GM12873 (cell line): ENCODE measurements at regions not wholly inside any gene's neighbourhood (a gene's known extent, or its start where the extent isn't known, plus 50 kb on each side); places are given as distances from the start of the nearest gene placed in this dataset.

Source experiments
- TF ChIP-seq, protein P1 (sequence below): IDR thresholded peaks from 2 replicates; pipeline ENCODE4 v1.5.1; 2012; ENCODE audit warnings: low read depth, mild to moderate bottlenecking, moderate library complexity, low read length, control low read depth; ENCODE audit not compliant: insufficient read depth; ENCODE audit errors: missing control alignments

DNA sequence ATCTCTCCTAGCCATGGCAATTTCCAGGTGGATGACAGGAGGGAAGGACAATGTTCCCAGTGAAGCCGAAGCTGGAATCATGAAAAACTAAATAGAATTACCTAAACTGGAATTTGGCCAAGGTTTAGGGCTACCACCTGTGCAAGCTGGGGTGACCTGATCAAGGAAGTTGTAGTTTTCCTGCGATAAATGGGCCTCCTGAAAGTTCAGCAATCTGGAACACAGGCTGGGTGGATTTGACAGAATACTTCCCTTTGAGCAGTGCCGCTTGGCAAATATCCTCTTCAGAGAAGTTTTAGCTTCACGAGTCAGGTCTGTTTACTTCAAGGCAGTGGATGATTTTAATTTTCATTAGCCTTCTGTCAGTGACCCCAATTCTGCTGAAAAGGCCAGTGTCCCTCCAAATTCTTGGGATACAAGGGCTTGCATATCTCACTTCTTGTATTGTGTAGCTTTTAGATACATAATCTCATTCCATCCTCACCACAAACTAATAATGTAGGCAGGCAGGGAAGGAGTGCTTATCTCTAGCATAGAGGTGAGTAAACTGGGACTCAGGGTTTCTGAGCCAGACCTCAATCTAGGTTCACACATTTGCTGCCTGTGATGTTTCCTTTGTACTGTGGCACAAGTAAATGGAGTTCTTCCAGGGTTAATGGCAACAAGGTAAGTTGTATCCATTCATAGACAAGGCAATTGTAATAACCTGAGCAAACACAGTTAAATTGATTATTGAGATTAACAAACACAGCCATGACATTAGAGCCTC, 349.4 kb downstream of the NUF2 start:
- TF ChIP-seq, protein P1, sequence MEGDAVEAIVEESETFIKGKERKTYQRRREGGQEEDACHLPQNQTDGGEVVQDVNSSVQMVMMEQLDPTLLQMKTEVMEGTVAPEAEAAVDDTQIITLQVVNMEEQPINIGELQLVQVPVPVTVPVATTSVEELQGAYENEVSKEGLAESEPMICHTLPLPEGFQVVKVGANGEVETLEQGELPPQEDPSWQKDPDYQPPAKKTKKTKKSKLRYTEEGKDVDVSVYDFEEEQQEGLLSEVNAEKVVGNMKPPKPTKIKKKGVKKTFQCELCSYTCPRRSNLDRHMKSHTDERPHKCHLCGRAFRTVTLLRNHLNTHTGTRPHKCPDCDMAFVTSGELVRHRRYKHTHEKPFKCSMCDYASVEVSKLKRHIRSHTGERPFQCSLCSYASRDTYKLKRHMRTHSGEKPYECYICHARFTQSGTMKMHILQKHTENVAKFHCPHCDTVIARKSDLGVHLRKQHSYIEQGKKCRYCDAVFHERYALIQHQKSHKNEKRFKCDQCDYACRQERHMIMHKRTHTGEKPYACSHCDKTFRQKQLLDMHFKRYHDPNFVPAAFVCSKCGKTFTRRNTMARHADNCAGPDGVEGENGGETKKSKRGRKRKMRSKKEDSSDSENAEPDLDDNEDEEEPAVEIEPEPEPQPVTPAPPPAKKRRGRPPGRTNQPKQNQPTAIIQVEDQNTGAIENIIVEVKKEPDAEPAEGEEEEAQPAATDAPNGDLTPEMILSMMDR, result no peak

DNA sequence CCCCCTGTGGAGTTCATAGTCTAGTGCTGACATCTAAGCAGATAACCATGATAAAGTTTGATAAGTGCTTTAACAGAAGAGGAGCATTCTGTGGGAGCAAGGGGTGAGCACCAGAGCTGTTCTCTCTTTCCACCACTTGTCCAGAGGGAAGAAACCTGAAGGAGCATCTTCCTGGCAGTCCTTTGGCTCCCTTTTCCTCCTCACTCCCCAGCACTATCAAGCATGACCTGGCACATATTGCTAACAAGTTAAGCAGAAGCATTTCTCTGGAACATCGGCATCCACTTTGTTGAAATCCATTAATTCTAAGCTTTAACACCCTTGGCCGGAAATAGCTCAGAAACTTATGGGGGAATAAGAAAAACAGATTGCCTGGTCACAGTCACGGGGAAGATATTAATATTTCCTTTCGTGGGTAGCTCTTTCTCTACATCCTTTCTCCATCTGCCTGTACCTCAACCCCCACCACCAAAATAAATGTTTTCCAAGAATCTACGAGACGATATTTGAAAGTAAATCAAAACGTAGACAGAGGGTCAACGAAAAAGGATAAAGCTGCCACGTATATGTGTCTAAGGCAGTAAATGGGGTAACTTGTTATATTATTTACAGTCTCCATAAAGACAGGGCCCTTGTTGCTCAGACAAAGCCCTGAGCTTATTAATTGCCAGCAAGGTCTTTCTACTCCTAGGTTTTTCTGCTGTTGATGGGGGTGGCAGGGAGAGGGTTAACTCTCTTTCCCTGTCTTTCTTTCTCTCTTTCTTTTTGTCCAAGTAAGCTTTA, 351.4 kb downstream of the NUF2 start:
- TF ChIP-seq, protein P1, result no peak

DNA sequence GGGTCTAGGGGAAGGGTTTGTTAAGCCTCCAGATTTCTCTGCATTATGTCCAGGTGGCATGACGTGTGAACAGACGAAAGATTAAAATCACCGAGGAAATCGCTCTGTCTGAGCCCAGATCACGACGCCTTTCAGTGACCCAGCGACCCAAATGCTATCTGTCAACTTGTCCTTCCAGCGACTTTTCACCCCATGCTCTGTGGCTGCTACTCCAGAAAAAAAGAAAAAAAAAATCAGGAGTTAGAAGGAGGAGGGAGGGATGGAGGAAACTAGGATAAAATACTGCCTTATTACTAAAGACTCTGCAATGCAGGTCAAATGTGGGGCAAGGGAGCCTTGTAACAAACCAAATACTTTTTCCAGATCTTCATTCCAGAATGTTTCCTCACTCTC, 352.0 kb downstream of the NUF2 start:
- TF ChIP-seq, protein P1, result no peak

DNA sequence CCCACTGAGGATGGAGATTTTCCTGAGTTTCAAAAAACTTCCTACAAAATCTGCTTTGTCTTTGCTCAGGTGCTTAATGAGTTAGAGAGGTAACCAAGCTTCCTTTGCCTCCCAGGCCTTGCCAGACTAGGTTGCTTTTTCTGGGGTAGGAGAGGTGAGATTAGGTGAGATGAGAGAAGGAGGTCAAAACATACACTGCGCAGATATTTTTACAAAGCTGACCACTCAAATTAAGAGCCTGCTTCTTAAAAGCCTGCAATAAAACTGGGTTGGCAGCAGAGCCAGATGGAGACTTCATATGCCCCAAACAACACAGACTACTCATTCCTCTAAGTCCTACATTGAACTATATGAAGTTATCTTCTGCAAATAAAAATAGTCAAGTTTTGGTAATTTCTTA, 352.5 kb downstream of the NUF2 start:
- TF ChIP-seq, protein P1, result no peak

DNA sequence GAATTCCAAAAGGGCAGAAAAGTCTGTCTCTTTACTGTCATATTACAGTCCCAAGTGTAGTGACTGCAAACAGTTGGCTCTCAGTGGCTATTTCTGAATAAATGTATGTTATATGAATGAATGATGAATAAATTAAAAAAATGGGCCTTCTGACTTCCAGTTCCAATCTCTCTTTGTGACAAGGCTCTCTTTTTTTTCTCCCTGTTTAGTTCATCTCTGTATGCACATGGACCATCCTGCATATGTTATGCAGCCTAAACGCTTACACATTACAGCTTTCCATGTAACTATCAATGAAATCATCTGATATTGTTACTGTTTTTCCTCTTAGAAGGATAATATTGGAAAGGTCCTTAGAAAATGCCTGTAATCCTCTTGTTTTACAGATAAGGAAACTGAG, 363.0 kb downstream of the NUF2 start:
- TF ChIP-seq, protein P1, result no peak

DNA sequence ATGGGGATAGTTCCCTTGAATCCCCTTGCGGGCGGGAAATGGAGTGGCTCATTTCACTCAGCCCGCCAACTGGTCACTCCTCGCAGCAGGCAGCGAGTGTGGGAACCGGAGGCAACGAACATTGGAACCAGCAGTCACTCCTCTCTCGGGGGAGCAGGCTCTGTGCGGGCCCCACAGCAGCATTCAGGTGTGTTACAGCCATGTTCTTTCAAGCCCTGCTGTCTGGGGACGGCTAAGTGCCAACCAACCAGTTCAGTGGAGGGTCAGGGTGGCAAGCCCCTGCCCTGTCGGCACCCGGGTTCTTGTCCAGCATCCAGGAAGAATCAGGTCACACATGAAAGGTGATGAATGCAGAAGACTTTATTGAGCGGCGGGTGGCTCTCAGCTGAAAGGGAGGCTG, 370.5 kb downstream of the NUF2 start:
- TF ChIP-seq, protein P1, result no peak

DNA sequence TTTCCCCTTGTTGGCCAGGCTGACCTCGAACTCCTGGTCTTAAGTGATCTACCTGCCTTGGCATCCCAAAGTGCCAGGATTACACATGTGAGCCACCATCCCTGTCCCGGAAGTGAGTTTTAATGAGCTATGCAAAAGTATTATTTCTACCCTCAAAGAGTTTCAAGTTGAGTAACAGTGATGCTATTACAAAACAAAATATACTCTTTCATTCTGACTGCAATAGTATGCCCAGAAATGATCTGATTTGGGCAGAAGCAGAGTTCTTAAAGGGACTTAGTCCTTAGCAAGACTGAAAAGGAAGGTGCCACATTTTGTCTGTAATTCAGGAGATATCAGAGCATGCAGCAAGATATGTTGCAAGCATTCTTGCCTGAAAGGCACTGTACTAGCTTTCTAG, 375.4 kb downstream of the NUF2 start:
- TF ChIP-seq, protein P1, result no peak
